GM12874 (cell line): ENCODE measurements at regions not wholly inside any gene's neighbourhood (a gene's known extent, or its start where the extent isn't known, plus 50 kb on each side); places are given as distances from the start of the nearest gene placed in this dataset.

Experiments
- TF ChIP-seq, protein P1 (sequence below): IDR thresholded peaks from 2 replicates; pipeline ENCODE4 v1.5.1; 2011; ENCODE audit warnings: low read depth, mild to moderate bottlenecking, control low read depth, low read length, moderate library complexity; ENCODE audit not compliant: insufficient read depth

DNA sequence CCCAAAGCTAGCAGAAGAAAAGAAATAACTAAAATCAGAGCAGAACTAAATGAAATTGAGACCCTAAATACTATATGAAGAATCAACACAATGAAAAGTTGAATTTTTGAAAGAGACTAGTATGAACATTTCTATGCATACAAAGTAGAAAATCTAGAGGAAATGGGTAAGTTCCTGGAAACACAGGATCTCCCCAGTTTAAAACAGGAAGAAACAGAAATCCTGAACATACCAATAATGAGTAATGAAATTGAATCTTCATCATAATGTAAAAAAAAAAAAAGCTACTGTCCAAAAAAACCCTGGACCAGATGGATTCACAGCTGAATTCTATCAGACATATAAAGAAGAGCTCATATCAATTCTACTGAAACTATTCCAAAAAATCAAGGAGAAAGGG is 233.5 kb downstream of the PLPP3 start:
- TF ChIP-seq, protein P1, sequence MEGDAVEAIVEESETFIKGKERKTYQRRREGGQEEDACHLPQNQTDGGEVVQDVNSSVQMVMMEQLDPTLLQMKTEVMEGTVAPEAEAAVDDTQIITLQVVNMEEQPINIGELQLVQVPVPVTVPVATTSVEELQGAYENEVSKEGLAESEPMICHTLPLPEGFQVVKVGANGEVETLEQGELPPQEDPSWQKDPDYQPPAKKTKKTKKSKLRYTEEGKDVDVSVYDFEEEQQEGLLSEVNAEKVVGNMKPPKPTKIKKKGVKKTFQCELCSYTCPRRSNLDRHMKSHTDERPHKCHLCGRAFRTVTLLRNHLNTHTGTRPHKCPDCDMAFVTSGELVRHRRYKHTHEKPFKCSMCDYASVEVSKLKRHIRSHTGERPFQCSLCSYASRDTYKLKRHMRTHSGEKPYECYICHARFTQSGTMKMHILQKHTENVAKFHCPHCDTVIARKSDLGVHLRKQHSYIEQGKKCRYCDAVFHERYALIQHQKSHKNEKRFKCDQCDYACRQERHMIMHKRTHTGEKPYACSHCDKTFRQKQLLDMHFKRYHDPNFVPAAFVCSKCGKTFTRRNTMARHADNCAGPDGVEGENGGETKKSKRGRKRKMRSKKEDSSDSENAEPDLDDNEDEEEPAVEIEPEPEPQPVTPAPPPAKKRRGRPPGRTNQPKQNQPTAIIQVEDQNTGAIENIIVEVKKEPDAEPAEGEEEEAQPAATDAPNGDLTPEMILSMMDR = no peak

DNA sequence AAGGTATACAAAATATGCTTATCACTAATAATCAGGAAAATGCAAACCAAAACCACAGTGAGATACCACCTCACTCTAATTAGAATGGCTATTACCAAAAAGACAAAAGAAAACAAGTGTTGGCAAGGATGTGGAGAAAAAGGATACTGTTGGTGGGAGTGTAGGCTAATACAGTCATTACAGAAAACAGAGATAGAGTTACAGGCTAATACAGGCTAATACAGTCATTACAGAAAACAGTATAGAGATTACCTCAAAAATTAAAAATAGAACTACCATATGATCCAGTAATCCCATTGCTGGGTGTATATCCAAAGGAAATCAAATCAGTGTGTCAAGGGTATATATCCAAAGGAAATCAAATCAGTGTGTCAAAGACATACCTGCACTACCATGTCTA is 238.4 kb downstream of the PLPP3 start:
- TF ChIP-seq, protein P1 = no peak

DNA sequence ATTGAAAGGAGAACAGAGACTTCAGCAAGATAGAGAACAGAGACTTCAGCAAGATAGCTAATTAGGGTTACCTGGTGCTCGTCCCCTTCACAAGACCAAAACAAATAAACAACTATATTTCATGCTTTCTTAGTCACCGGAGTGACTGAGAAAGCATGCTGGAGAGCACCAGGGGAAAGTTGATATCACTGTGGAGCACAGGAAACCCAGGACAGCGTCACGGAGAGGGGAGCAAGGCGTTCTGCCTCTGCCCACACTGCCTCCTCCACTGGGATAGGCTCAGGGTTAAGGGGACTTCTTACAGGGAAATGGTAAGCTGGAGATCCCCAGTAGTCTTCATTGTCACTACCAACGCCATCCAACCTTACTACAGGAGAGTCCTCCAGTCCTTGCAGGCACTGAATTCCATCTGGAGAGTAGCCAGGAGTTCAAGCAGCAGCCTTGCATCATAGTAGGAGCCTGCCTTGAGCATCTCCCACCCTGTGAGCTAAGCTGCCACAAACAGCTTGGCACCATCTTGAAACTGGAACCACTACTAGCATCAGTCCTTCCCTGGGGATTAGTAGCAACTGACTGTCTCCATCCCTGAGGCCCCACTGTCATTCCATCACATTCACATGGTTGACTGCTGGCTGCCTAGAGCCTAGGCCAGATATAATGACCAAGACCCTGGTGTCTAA is 239.4 kb downstream of the PLPP3 start:
- TF ChIP-seq, protein P1 = no peak

DNA sequence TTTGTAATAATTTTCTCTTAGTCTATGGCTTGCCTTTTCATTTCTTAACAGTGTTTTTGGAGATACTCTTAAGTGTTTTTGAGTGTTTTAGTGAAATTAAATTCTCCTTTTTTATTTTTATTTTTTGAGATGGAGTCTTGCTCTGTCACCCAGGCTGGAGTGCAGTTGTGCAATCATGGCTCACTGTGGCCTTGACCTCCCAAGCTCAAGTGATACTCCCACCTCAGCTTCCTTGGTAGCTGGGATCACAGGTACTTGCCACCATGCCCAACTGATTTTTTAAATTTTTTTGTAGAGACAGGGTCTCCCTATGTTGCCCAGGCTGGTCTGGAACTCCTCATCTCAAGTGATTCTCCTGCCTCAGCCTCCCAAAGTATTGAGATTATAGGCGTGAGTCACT is 240.3 kb downstream of the PLPP3 start:
- TF ChIP-seq, protein P1 = no peak

DNA sequence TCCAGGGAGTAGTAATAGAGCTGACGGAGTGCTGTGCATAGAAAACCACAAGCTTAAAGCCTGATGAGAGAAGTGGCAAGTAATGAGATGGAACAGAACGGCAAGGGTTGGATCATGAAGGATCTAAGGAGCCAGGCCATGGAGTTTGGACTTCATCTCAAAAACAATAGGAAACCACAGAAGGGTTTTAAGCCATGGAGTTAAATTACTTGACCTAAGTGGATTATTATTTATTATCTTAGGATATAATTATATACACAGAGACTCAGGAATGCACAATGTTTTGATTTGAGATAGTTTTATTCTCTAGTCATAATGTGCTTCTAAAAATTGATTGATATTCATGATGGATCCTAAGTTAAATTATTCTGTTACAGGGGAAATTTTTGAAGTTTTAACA is 242.4 kb downstream of the PLPP3 start:
- TF ChIP-seq, protein P1 = no peak

DNA sequence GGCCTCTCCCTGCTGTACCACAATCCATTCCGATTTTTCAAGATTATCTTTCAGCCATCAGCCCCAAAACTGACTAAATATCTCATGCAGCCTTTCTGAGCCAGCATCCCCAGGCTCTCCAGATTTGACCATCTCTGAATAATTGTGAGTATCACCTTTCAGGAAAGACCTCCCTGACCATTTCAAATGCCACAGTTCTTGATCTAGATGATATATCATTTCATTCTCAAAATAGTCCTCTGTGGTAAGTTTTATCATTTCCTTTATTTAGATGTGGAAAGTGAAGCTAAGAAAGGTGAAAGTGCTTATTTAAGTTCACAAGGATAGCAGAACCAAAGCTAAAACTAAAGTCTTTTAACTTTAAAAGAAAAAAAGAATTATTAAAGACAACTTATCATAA is 244.0 kb downstream of the PLPP3 start:
- TF ChIP-seq, protein P1 = no peak

DNA sequence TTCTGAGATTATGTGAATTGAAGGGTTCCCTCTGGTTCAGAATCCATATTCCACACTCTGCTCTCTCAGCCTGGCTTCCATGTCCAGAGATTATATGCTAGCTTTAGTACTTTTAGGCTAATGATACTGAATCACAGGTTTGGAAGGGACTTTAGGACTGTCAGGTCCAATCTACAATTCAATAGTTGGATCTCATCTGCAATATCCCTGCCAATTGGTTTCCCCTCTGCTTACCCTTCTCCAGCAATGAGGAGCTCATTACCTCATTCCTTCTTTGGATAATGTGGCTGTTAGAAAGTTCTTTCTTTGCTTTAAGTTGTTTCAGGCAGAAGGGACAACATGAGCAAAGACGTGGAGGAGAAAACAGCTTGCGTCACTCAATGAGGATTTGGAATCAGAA is 245.3 kb downstream of the PLPP3 start:
- TF ChIP-seq, protein P1 = no peak

DNA sequence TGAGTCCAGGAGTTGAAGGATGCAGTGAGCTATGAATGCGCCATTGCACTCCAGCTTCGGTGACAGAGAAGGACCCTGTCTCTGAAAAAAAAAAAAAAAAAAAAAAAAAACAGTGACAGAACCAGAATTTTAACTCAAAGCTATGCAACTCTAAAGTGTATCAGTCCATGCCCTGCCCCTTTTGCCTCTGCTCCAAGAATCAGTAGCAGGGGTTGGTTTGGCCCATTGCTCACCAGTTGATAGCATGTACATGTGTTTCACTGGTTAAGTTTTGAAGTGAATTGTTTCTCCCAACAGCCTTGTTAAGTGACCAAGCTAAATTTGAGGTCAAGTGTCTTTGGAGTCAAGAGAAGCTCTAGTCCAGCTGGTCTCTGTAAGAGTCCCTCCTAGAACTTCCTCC is 245.9 kb downstream of the PLPP3 start:
- TF ChIP-seq, protein P1 = no peak
